ENCODE measurements at regions not wholly inside any gene's neighbourhood (a gene's known extent, or its start where the extent isn't known, plus 50 kb on each side); places are given as distances from the start of the nearest gene placed in this dataset.

- no peak for DNase-seq
Observed at GRCh38 chr6:105990151-105990550, 96.0 kb upstream of the PRDM1 start.

- DNase-seq, result no peak
Observed at GRCh38 chr6:105988812-105989577, 97.1 kb upstream of the PRDM1 start.

- no peak for DNase-seq
Observed at GRCh38 chr6:105988321-105988720, 97.8 kb upstream of the PRDM1 start.

- no peak for DNase-seq
Observed at GRCh38 chr6:105987516-105987915, 98.6 kb upstream of the PRDM1 start.

- DNase-seq, result no peak
Observed at GRCh38 chr6:105986998-105987397, 99.1 kb upstream of the PRDM1 start.

GRCh38 chr6:105985816-105986632, 100.1 kb upstream of the PRDM1 start:
- DNase-seq, result no peak

GRCh38 chr6:105985098-105985815, 100.9 kb upstream of the PRDM1 start:
- peak; percentile 35 for DNase-seq

- DNase-seq, result no peak
Observed at GRCh38 chr6:105983763-105984162, 102.4 kb upstream of the PRDM1 start.

GRCh38 chr6:105982761-105983540, 103.2 kb upstream of the PRDM1 start:
- DNase-seq, result peak; percentile 45

- DNase-seq, result no peak
Observed at GRCh38 chr6:105981888-105982358, 104.2 kb upstream of the PRDM1 start.

GRCh38 chr6:105981002-105981887, 104.9 kb upstream of the PRDM1 start:
- no peak for DNase-seq

GRCh38 chr6:105978974-105979373, 107.2 kb upstream of the PRDM1 start:
- no peak for DNase-seq

- DNase-seq, result no peak
Observed at GRCh38 chr6:105977934-105978504, 108.1 kb upstream of the PRDM1 start.

- no peak for DNase-seq
Observed at GRCh38 chr6:105974986-105975385, 111.2 kb upstream of the PRDM1 start.

GRCh38 chr6:105972440-105972839, 113.7 kb upstream of the PRDM1 start:
- no peak for DNase-seq

- no peak for DNase-seq
Observed at GRCh38 chr6:105968603-105969333, 117.4 kb upstream of the PRDM1 start.

GRCh38 chr6:105967917-105968602, 118.1 kb upstream of the PRDM1 start:
- DNase-seq, result no peak

- DNase-seq, result no peak
Observed at GRCh38 chr6:105966481-105966880, 119.7 kb upstream of the PRDM1 start.

- DNase-seq, result no peak
Observed at GRCh38 chr6:105964979-105965760, 121.0 kb upstream of the PRDM1 start.

Measured in NCI-H1105 (cell line).